GM21723 (cell line): ENCODE measurements at regions not wholly inside any gene's neighbourhood (a gene's known extent, or its start where the extent isn't known, plus 50 kb on each side); places are given as distances from the start of the nearest gene placed in this dataset.

Source experiments
- ATAC-seq: cut with Tn5 transposase; IDR thresholded peaks from one replicate; pipeline ENCODE4 v1.9.1; 2021; ENCODE audit warnings: mild to moderate bottlenecking, moderate library complexity; ENCODE audit not compliant: unreplicated experiment

GRCh38 chr17:72486806-72487205 is 366.0 kb downstream of the SOX9 start:
- no peak for ATAC-seq

GRCh38 chr17:72487731-72488494 is 367.1 kb downstream of the SOX9 start:
- ATAC-seq: no peak

- no peak for ATAC-seq
These were observed 367.9 kb downstream of the SOX9 start for GRCh38 chr17:72488555-72489271.

GRCh38 chr17:72489272-72489641 is 368.4 kb downstream of the SOX9 start:
- no peak for ATAC-seq

- ATAC-seq: no peak
These were observed 370.3 kb downstream of the SOX9 start for GRCh38 chr17:72491102-72491501.

- no peak for ATAC-seq
These were observed 371.7 kb downstream of the SOX9 start for GRCh38 chr17:72492494-72492893.

GRCh38 chr17:72492941-72493340 is 372.1 kb downstream of the SOX9 start:
- no peak for ATAC-seq

- no peak for ATAC-seq
These were observed 373.7 kb downstream of the SOX9 start for GRCh38 chr17:72494566-72494965.

- ATAC-seq: no peak
These were observed 375.6 kb downstream of the SOX9 start for GRCh38 chr17:72496461-72496860.

- ATAC-seq: no peak
These were observed 377.1 kb downstream of the SOX9 start for GRCh38 chr17:72497915-72498314.

GRCh38 chr17:72498364-72499210 is 377.8 kb downstream of the SOX9 start:
- ATAC-seq: no peak

- ATAC-seq: no peak
These were observed 380.9 kb downstream of the SOX9 start for GRCh38 chr17:72501404-72502370.

GRCh38 chr17:72502371-72503341 is 381.8 kb downstream of the SOX9 start:
- no peak for ATAC-seq

- no peak for ATAC-seq
These were observed 382.7 kb downstream of the SOX9 start for GRCh38 chr17:72503556-72503955.

- ATAC-seq: no peak
These were observed 384.0 kb downstream of the SOX9 start for GRCh38 chr17:72504783-72505182.

- ATAC-seq: no peak
These were observed 386.0 kb downstream of the SOX9 start for GRCh38 chr17:72506773-72507172.

- no peak for ATAC-seq
These were observed 386.6 kb downstream of the SOX9 start for GRCh38 chr17:72507370-72507769.

GRCh38 chr17:72510351-72511016 is 389.7 kb downstream of the SOX9 start:
- peak; percentile 52 for ATAC-seq

- no peak for ATAC-seq
These were observed 390.4 kb downstream of the SOX9 start for GRCh38 chr17:72511242-72511641.
